Keratinocyte (primary cell): ENCODE measurements at regions not wholly inside any gene's neighbourhood (a gene's known extent, or its start where the extent isn't known, plus 50 kb on each side); places are given as distances from the start of the nearest gene placed in this dataset.

Source experiments
- DNase-seq: peaks from one replicate; pipeline ENCODE4 v3.0.0-alpha.2; 2011; ENCODE audit warnings: low read depth, missing footprints, low spot score
- FAIRE-seq: peaks from 2 replicates; lab custom pipeline; 2011; peaks lifted over from hg19 to GRCh38; lab: Jason Lieb, UNC
- H2AFZ ChIP-seq: 2 replicates; pipeline ENCODE4 v1.6.0; 2012; ENCODE audit warnings: low read length, control low read depth, inconsistent platforms; ENCODE audit not compliant: control insufficient read depth
- H3K27ac ChIP-seq: 2 replicates; pipeline ENCODE4 v1.5.1; 2011; ENCODE audit warnings: low read length; ENCODE audit not compliant: control insufficient read depth, insufficient read depth
- H3K27me3 ChIP-seq: 3 replicates; pipeline ENCODE4 v1.6.0; 2011; ENCODE audit warnings: low read length; ENCODE audit not compliant: control insufficient read depth, insufficient read depth; ENCODE audit errors: extremely low read depth
- H3K36me3 ChIP-seq, 2 experiments: 2 replicates in 1 of 2; 3 replicates in 1 of 2; pipeline ENCODE4 v1.5.1; 2011; ENCODE audit warnings: low read length in 2 of 2, mild to moderate bottlenecking in 1 of 2; ENCODE audit not compliant: control insufficient read depth in 2 of 2, insufficient read depth in 2 of 2; ENCODE audit errors: extremely low read depth in 1 of 2
- H3K4me1 ChIP-seq: 3 replicates; pipeline ENCODE4 v1.5.1; 2011; ENCODE audit warnings: low read length; ENCODE audit not compliant: control insufficient read depth, insufficient read depth; ENCODE audit errors: extremely low read depth
- H3K4me2 ChIP-seq: 3 replicates; pipeline ENCODE4 v1.6.0; 2011; ENCODE audit warnings: low read depth, low read length; ENCODE audit not compliant: control insufficient read depth, insufficient read depth; ENCODE audit errors: extremely low read depth
- H3K4me3 ChIP-seq, 3 experiments: fragments of 200-600 bp in 1 of 3; sonication (generic) in 1 of 3; 2 replicates in 2 of 3; 3 replicates in 1 of 3; pipeline ENCODE4 v1.5.1; 2011 to 2016; ENCODE audit warnings: low read length in 3 of 3, mild to moderate bottlenecking in 3 of 3, control low read depth in 2 of 3, inconsistent platforms in 1 of 3, low read depth in 1 of 3, mixed read lengths in 1 of 3, mixed run types in 1 of 3, moderate library complexity in 1 of 3; ENCODE audit not compliant: control insufficient read depth in 2 of 3, insufficient read depth in 2 of 3; ENCODE audit errors: extremely low read depth in 1 of 3
- H3K79me2 ChIP-seq: 2 replicates; pipeline ENCODE4 v1.6.0; 2012; ENCODE audit warnings: low read length; ENCODE audit not compliant: control insufficient read depth, insufficient read depth
- H3K9ac ChIP-seq: 3 replicates; pipeline ENCODE4 v1.6.0; 2011; ENCODE audit warnings: low read length; ENCODE audit not compliant: control insufficient read depth, insufficient read depth; ENCODE audit errors: extremely low read depth
- H3K9me1 ChIP-seq: 3 replicates; pipeline ENCODE4 v1.6.0; 2011; ENCODE audit warnings: low read length; ENCODE audit not compliant: control insufficient read depth, insufficient read depth; ENCODE audit errors: extremely low read depth
- H3K9me3 ChIP-seq: 2 replicates; pipeline ENCODE4 v1.5.1; 2012; ENCODE audit warnings: low read depth, low read length; ENCODE audit not compliant: control insufficient read depth
- H4K20me1 ChIP-seq: 3 replicates; pipeline ENCODE4 v1.6.0; 2011; ENCODE audit warnings: low read length; ENCODE audit not compliant: control insufficient read depth, insufficient read depth; ENCODE audit errors: extremely low read depth
- CTCF ChIP-seq, 3 experiments: IDR thresholded peaks in 1 of 3; conservative IDR thresholded peaks in 1 of 3; optimal IDR thresholded peaks in 1 of 3; 2 replicates in 2 of 3; 3 replicates in 1 of 3; pipeline versions ENCODE3 to v1.5.1; 2011; ENCODE audit warnings: low read length in 3 of 3, mild to moderate bottlenecking in 3 of 3, moderate library complexity in 2 of 3, control low read depth in 1 of 3, inconsistent platforms in 1 of 3; ENCODE audit not compliant: insufficient read depth in 2 of 3; ENCODE audit errors: extremely low read depth in 1 of 3
- EZH2 ChIP-seq: IDR thresholded peaks from one replicate; pipeline ENCODE4 v1.6.1; 2012; ENCODE audit warnings: inconsistent platforms, mild to moderate bottlenecking, low read length, moderate library complexity
- dilution Hi-C: fragments of 300-500 bp; cut with MboI; formaldehyde crosslinking; loops from one replicate; pipeline ENCODE4 v1.7.0; 2020; ENCODE audit warnings: low sequenced_read_pairs; ENCODE audit not compliant: extremely low pct_ligation_motif_present

GRCh38 chr4:110278127-110278526 is 79.7 kb upstream of the ELOVL6 start:
- H3K79me2 ChIP-seq: no peaks in the 10 kb centered on the region
- no peaks in the 10 kb centered on the region for H3K9me1 ChIP-seq
- no peaks in the 10 kb centered on the region for H3K9me3 ChIP-seq
- no peak overlapping the region for H3K27ac ChIP-seq
- no peak for FAIRE-seq
- H2AFZ ChIP-seq: no peak overlapping the region
- TF ChIP-seq EZH2: no peak
- TF ChIP-seq CTCF (optimal IDR thresholded peaks at IDR 0.05 in 1 of 3, IDR thresholded peaks at IDR 0.05 in 1 of 3, conservative IDR thresholded peaks at IDR 0.05 in 1 of 3; ENCODE audit: extremely low read depth in 1 of 3, insufficient read depth in 2 of 3, low read length in 3 of 3): no peak
- H3K9ac ChIP-seq: no peak overlapping the region
- no peak overlapping the region for H3K4me2 ChIP-seq
- dilution Hi-C loops: no loop called here
- H4K20me1 ChIP-seq: no peaks in the 10 kb centered on the region
- H3K36me3 ChIP-seq: no peaks in the 10 kb centered on the region
- H3K27me3 ChIP-seq: no peaks in the 10 kb centered on the region
- H3K4me3 ChIP-seq: no peak overlapping the region
- DNase-seq: no peak
- no peaks in the 10 kb centered on the region for H3K4me1 ChIP-seq

GRCh38 chr4:110275871-110276270 is 77.5 kb upstream of the ELOVL6 start:
- H3K4me1 ChIP-seq: no peaks in the 10 kb centered on the region
- H3K4me2 ChIP-seq: no peak overlapping the region
- FAIRE-seq: no peak
- no peak for DNase-seq
- H3K9ac ChIP-seq: no peak overlapping the region
- no peaks in the 10 kb centered on the region for H4K20me1 ChIP-seq
- no peaks in the 10 kb centered on the region for H3K9me1 ChIP-seq
- no peak overlapping the region for H2AFZ ChIP-seq
- TF ChIP-seq CTCF (optimal IDR thresholded peaks at IDR 0.05 in 1 of 3, IDR thresholded peaks at IDR 0.05 in 1 of 3, conservative IDR thresholded peaks at IDR 0.05 in 1 of 3; ENCODE audit: extremely low read depth in 1 of 3, insufficient read depth in 2 of 3, low read length in 3 of 3): no peak
- TF ChIP-seq EZH2: no peak
- no peak overlapping the region for H3K27ac ChIP-seq
- no peaks in the 10 kb centered on the region for H3K36me3 ChIP-seq
- dilution Hi-C loops: no loop called here
- H3K79me2 ChIP-seq: no peaks in the 10 kb centered on the region
- H3K27me3 ChIP-seq: no peaks in the 10 kb centered on the region
- no peak overlapping the region for H3K4me3 ChIP-seq
- no peaks in the 10 kb centered on the region for H3K9me3 ChIP-seq
